ENCODE measurements at regions not wholly inside any gene's neighbourhood (a gene's known extent, or its start where the extent isn't known, plus 50 kb on each side); places are given as distances from the start of the nearest gene placed in this dataset.
"Not testable (repeated sequence)": the region's sequence is repeated elsewhere in the genome, so short reads cannot be mapped to it uniquely, and the experiment has no call there.

DNA sequence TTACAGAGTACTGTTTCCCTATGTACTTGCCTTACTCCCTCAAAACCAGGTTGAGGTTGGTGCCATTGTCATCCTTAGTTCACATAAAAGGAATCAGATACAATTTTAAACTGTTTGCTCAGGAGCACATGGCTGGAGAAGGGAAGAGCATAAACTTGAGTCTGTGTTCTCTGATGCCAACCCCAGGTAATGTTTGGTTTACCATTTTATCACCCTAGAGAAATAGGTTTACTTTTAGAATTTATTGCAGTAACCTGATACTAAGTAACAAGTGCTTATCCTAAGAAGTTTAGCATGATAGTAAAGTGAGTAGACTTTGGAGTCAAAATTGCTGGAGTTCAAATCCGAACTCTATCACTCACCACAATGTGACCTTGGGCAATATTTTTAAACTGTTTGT lies 86.3 kb downstream of the RFPL4B start:
- H3K4me3 Mint-ChIP-seq = no peak overlapping the region
- no peak for DNase-seq
- ChIA-PET CTCF (no interaction called here), POLR2A (no interaction called here)
- no peak for ATAC-seq
- H3K27me3 Mint-ChIP-seq = no peaks in the 10 kb centered on the region
- H3K36me3 Mint-ChIP-seq (ENCODE audit: low read depth) = no peaks in the 10 kb centered on the region
- no peaks in the 10 kb centered on the region for H3K9me3 Mint-ChIP-seq (ENCODE audit: low read depth)
- no peak overlapping the region for H3K27ac Mint-ChIP-seq
- intact Hi-C loops (cut with DNase I, micrococcal nuclease) = no loop called here
- no peaks in the 10 kb centered on the region for H3K4me1 Mint-ChIP-seq

DNA sequence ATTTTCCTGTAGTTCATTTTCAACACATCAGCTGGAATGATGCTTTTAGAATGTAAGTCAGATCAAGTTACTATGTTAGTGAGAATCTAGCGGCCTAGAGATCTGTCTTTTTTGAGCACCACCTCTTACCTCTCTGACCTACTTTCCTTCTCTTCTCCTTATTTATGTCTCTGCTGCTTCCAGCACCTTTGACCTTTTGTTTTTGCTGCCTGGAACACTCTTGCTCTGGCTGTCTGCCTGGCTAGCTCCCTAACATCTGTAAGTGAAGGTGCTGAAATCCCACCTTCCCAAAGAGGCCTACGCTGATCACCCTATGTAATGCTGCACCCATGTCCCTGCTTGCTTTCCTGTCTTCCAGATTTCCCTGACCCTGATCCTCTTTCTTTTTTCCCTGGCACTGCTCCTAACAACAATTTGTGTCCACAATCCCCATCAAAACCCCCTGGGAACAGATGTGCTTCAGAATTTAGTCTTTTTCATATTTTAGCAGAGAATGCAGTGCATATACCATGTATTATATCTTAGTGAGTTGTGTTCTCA lies 87.8 kb downstream of the RFPL4B start:
- Mint-ChIP-seq H3K36me3 (ENCODE audit: low read depth) (no peaks in the 10 kb centered on the region), H3K9me3 (ENCODE audit: low read depth) (no peaks in the 10 kb centered on the region), H3K27me3 (peaks cover 4% of the 10 kb centered on the region), H3K27ac (no peak overlapping the region), H3K4me3 (no peak overlapping the region), H3K4me1 (no peaks in the 10 kb centered on the region)
- CTCF ChIA-PET = no interaction called here
- POLR2A ChIA-PET = no interaction called here
- ATAC-seq (no peak), DNase-seq (no peak)
- intact Hi-C loops (cut with DNase I, micrococcal nuclease) = no loop called here

DNA sequence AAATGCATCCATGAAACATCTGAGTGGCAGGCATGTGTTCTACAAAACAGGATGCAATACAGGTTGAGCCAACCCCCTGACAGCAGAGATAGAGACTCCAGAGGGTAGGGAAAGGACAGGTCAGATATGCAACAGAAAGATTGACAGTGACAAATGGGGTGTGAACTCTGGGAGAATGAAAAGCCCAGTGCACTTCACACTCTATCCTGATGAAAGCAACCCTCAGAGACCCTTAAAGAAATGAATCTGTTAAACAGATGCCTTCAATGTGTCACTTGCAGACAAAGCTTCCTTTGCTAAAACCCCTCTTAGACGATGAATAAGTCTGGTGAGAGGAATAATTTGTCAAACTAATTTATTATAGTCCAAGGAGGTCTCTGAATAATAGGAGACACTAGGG lies 89.9 kb downstream of the RFPL4B start:
- ChIA-PET CTCF (no interaction called here), POLR2A (no interaction called here)
- H3K27ac Mint-ChIP-seq = no peak overlapping the region
- DNase-seq = no peak
- no peaks in the 10 kb centered on the region for H3K4me1 Mint-ChIP-seq
- ATAC-seq = no peak
- H3K4me3 Mint-ChIP-seq = no peak overlapping the region
- peaks cover 4% of the 10 kb centered on the region for H3K27me3 Mint-ChIP-seq
- no peaks in the 10 kb centered on the region for H3K36me3 Mint-ChIP-seq (ENCODE audit: low read depth)
- no peaks in the 10 kb centered on the region for H3K9me3 Mint-ChIP-seq (ENCODE audit: low read depth)
- intact Hi-C loops (cut with DNase I, micrococcal nuclease) = no loop called here

DNA sequence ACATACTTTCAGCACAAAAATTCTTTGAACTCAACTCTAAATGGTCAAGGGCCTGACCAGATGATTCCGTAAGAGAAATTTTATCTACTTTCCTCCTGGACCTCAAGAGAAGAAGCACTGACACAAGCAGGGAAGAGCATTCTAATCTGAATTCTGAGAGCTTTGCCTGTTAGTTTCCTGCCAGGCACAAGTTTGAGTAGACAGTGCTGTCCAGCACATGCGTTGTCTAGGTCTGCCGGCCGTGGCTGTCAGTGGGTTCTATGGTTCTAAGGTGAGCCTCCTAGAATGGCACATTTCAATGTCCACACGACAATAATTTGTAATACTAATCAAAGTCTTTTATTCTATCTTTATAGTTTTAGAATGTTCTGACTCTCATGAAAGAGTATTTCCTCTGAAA lies 91.9 kb downstream of the RFPL4B start:
- ChIA-PET POLR2A (interaction anchor here (0.7 kb wide), 1 partner anchor 9 kb away, joined by 3 read pairs; no protein-coding TSS in a partner anchor), CTCF (no interaction called here)
- intact Hi-C loops (cut with DNase I, micrococcal nuclease) = no loop called here
- H3K9me3 Mint-ChIP-seq (ENCODE audit: low read depth) = no peaks in the 10 kb centered on the region
- DNase-seq (no peak), ATAC-seq (no peak)
- H3K27ac Mint-ChIP-seq = no peak overlapping the region
- no peaks in the 10 kb centered on the region for H3K4me1 Mint-ChIP-seq
- no peaks in the 10 kb centered on the region for H3K36me3 Mint-ChIP-seq (ENCODE audit: low read depth)
- H3K4me3 Mint-ChIP-seq = no peak overlapping the region
- peaks cover 4% of the 10 kb centered on the region for H3K27me3 Mint-ChIP-seq

DNA sequence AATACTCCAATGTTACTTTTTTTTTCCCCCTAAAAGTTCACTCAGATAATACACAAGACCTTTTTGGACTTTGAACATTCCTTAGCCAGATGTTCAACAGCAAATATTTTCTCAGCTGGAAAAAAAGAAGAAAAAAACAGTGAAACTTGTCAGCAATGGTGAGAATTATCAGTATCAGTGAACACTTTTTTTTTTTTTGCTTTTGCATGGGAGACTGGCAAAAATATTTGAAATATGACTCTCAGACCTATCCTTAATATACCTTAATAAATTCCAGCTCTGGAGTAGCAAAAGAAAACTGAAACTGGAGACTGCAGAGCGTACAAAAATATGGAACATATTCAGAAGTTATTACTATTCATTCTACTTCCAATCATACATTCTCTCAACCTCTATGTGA lies 92.3 kb downstream of the RFPL4B start:
- intact Hi-C loops (cut with DNase I, micrococcal nuclease) = no loop called here
- POLR2A ChIA-PET = interaction anchor here (0.7 kb wide), 1 partner anchor 10 kb away, joined by 3 read pairs; no protein-coding TSS in a partner anchor
- Mint-ChIP-seq H3K4me1 (no peaks in the 10 kb centered on the region), H3K36me3 (ENCODE audit: low read depth) (no peaks in the 10 kb centered on the region), H3K27me3 (peaks cover 4% of the 10 kb centered on the region), H3K4me3 (no peak overlapping the region), H3K9me3 (ENCODE audit: low read depth) (no peaks in the 10 kb centered on the region), H3K27ac (no peak overlapping the region)
- CTCF ChIA-PET = no interaction called here
- ATAC-seq (no peak), DNase-seq (no peak)

DNA sequence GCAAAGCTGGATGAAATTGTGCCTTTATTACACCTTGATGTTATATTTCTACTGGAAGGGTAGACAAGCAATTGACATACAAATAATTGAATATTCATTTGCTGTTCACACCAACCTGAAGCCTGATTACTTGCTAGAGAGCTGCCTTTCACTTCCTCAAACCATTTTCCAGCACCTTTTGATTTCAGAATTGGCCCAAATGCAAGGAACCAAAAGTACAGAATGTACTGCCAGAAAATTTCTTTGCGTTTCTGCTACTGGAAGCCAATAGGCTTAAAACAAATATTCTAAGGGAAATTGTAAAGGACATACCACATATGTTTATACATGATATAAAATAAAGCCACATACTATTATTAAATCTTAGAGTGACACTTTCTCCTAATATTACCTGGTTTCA lies 94.5 kb downstream of the RFPL4B start:
- intact Hi-C loops (cut with DNase I, micrococcal nuclease) = no loop called here

DNA sequence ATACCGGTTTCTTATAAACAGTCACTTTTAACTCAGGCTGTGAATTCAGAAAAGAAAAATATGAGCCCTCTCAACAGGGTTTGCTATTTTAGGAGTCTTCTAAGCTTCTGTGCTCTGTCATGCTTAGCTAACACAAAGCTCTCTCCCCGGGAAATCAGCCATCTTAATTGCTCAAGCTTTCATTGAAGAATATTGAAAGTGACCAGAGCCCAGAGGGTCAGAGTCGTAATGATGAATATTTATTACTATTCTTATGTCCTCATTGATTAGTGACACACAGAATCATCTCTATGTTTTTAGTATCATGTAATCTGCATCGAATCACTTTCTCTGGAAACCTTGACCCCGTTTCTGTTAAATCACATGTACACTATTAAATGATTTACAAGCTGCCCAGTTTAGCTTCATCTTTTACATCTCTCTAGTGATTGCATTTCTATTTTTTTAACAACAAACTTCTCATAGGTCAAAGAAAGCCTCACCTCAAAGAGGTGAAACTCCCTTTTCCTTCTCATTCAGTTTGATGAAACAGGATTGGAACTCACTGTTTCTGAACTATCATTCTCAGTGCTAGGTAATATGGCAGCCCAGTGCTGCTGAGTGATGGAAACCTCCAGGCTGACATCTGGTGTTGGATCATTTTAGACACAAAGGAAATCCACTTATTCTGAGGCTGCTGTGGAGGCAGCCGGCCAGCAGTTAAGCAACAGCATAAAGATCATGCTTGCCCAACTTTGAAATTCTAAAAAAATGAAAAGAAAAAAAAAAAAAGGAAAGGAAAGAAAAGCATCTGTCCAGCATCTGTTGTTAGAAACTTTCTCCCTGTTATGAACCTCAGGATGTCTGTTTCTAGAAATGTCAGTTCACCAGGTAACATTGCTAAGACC lies 96.3 kb downstream of the RFPL4B start:
- Mint-ChIP-seq H3K4me1 (no peaks in the 10 kb centered on the region), H3K4me3 (no peak overlapping the region), H3K27me3 (peaks cover 4% of the 10 kb centered on the region), H3K9me3 (ENCODE audit: low read depth) (no peaks in the 10 kb centered on the region), H3K27ac (no peak overlapping the region), H3K36me3 (ENCODE audit: low read depth) (no peaks in the 10 kb centered on the region)
- DNase-seq = no peak
- intact Hi-C loops (cut with DNase I, micrococcal nuclease) = no loop called here
- POLR2A ChIA-PET = no interaction called here
- ATAC-seq = no peak
- CTCF ChIA-PET = no interaction called here

More for the DNA sequence above, 94.5 kb downstream of the RFPL4B start:
- ATAC-seq = no peak
- no peak overlapping the region for H3K27ac Mint-ChIP-seq
- ChIA-PET CTCF (interaction anchor here (1.0 kb wide), 1 partner anchor 14 kb away, joined by 3 read pairs; no protein-coding TSS in a partner anchor), POLR2A (no interaction called here)
- no peaks in the 10 kb centered on the region for H3K36me3 Mint-ChIP-seq (ENCODE audit: low read depth)
- H3K27me3 Mint-ChIP-seq = peaks cover 4% of the 10 kb centered on the region
- DNase-seq = no peak
- no peaks in the 10 kb centered on the region for H3K9me3 Mint-ChIP-seq (ENCODE audit: low read depth)
- H3K4me1 Mint-ChIP-seq = no peaks in the 10 kb centered on the region
- no peak overlapping the region for H3K4me3 Mint-ChIP-seq

DNA sequence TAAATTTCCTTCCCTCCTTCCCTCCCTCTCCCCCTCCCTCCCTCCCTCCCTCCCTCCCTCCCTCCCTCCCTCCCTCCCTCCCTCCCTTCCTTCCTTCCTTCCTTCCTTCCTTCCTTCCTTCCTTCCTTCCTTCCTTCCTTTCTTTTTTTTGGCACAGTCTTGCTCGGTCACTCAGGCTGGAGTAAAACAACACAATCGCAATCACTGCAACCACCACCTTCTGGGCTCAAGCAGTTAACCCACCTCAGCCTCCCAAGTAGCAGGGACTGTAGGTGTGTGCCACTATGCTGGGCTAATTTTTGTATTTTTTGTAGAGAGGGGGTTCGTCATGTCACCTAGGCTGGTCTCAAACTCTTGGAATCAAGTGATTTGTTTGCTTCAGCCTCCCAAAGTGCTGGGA lies 101.7 kb downstream of the RFPL4B start:
- ATAC-seq; DNase-seq; H3K27me3 Mint-ChIP-seq; H3K36me3 Mint-ChIP-seq (ENCODE audit: low read depth); H3K9me3 Mint-ChIP-seq (ENCODE audit: low read depth); H3K4me3 Mint-ChIP-seq; H3K27ac Mint-ChIP-seq; POLR2A ChIA-PET; CTCF ChIA-PET; intact Hi-C loops (cut with DNase I, micrococcal nuclease); H3K4me1 Mint-ChIP-seq: not testable (repeated sequence)

DNA sequence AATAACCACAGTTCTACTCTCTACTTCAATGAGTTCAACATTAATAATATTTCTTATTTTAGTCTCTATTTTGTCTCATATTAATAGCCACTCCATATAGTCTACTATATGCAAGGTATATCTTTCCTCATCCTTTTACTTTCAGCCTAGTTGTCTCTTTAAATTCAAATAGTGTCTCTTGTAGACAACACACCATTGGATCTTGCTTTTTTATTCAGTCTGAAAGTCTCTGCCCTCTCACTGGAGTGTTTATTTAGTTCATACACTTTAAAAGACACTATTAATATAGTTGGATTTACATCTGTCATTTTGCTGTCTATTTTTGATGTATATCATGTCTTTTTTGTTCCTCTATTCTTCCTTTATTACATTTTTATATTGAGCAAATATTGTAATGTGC lies 103.5 kb downstream of the RFPL4B start:
- Mint-ChIP-seq H3K36me3 (ENCODE audit: low read depth) (no peaks in the 10 kb centered on the region), H3K27me3 (no peaks in the 10 kb centered on the region), H3K4me3 (no peak overlapping the region), H3K4me1 (no peaks in the 10 kb centered on the region), H3K9me3 (ENCODE audit: low read depth) (no peaks in the 10 kb centered on the region), H3K27ac (no peak overlapping the region)
- intact Hi-C loops (cut with DNase I, micrococcal nuclease) = no loop called here
- ATAC-seq = no peak
- CTCF ChIA-PET = no interaction called here
- POLR2A ChIA-PET = no interaction called here
- no peak for DNase-seq

DNA sequence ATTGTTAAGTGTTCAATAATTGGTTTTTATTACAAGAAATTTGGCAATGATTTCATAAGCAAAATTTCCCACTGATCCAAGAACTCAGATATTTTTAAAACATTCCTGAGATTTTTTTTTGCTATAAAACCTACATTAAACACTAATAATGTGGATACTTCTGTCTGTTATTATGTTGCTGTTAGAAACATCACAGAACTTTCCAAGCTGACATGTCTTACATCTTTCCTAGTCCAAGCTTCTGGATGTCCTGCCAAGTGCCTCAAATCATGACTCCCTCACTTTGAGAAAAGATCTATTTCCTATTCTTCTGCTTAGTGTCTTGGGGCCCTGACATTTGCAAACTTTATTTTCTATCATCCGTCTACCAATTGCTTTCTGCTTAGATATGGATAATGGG lies 110.8 kb downstream of the RFPL4B start:
- intact Hi-C loops (cut with DNase I, micrococcal nuclease) = no loop called here
- DNase-seq (no peak), ATAC-seq (no peak)
- H3K36me3 Mint-ChIP-seq (ENCODE audit: low read depth) = no peaks in the 10 kb centered on the region
- CTCF ChIA-PET = interaction anchor here (0.6 kb wide), 1 partner anchor 69 kb away, joined by 4 read pairs; no protein-coding TSS in a partner anchor
- no peaks in the 10 kb centered on the region for H3K9me3 Mint-ChIP-seq (ENCODE audit: low read depth)
- POLR2A ChIA-PET = no interaction called here
- H3K27me3 Mint-ChIP-seq = no peaks in the 10 kb centered on the region
- H3K4me1 Mint-ChIP-seq = no peaks in the 10 kb centered on the region
- no peak overlapping the region for H3K27ac Mint-ChIP-seq
- H3K4me3 Mint-ChIP-seq = no peak overlapping the region

DNA sequence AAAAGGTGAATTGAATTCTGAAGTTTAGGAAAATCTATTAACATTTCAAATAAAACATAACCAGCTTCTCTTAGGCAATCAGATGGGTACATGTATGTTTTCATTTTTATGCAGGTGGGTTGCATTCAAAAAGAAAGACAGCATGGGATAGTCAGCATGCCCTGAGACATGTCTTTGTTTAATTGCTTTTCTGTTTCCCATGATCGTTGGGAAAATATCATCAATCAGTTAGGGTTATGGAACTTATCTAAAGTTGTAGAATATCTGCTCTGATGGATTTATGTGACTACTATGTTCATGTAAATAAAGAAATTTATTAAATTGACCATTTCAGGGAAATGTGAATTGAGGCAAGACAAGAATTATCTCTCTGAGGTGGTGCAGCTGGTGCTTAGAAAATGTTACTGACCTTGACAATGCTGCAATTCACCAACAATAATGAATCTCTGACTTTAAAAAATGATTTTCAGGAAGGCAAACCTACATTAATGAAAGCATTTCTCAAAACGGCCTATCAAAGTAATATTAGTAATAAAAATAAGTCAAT lies 112.7 kb downstream of the RFPL4B start:
- no peak for DNase-seq
- no peak overlapping the region for H3K27ac Mint-ChIP-seq
- CTCF ChIA-PET = interaction anchor here (0.5 kb wide), 1 partner anchor 327 kb away, joined by 3 read pairs; no protein-coding TSS in a partner anchor
- intact Hi-C loops (cut with DNase I, micrococcal nuclease) = no loop called here
- H3K36me3 Mint-ChIP-seq (ENCODE audit: low read depth) = no peaks in the 10 kb centered on the region
- H3K4me1 Mint-ChIP-seq = no peaks in the 10 kb centered on the region
- POLR2A ChIA-PET = no interaction called here
- no peak for ATAC-seq
- no peak overlapping the region for H3K4me3 Mint-ChIP-seq
- H3K9me3 Mint-ChIP-seq (ENCODE audit: low read depth) = no peaks in the 10 kb centered on the region
- H3K27me3 Mint-ChIP-seq = no peaks in the 10 kb centered on the region

Measured in activated CD4-positive, alpha-beta T cell treated with anti-CD3 and anti-CD28 coated beads for 36 hours (primary cell).